Skeletal muscle cell (primary cell): ENCODE measurements at regions not wholly inside any gene's neighbourhood (a gene's known extent, or its start where the extent isn't known, plus 50 kb on each side); places are given as distances from the start of the nearest gene placed in this dataset.

Experiments
- DNase-seq: peaks from one replicate; pipeline ENCODE4 v3.0.0-alpha.2; 2010; ENCODE audit warnings: low read depth
- H3K4me3 ChIP-seq: 2 replicates; pipeline ENCODE4 v1.5.1; 2011; ENCODE audit warnings: low read depth, mild to moderate bottlenecking, control low read depth, low read length, moderate library complexity

DNA sequence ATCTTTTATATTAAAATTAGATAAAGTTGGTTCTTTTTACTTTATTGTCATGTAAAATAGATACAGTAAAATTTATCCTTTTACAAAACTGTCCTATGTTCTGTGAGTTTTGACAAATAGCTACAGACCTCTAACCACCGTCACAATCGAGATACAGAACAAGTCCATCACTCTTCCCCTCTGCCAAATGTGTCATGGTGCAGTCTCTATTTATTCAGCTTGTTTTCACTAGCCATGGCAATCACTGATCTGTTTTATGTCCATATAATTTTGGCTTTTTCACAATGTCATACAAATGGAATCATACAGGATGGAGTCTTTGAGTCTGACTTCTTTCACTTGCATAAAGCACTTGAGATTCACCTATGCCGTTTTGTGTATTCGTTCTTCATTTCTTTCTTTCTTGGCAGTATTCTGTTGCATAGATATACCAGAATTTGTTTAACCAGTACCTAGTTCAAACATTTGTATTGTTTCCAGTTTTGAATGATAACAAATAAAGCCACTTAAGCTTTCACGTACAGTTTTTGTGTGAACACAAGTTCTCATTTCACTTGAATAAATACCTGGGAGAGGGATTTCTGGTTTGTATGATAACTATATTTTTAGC is 273.2 kb upstream of the MPDZ start:
- no peak for DNase-seq
- H3K4me3 ChIP-seq: no peak overlapping the region

DNA sequence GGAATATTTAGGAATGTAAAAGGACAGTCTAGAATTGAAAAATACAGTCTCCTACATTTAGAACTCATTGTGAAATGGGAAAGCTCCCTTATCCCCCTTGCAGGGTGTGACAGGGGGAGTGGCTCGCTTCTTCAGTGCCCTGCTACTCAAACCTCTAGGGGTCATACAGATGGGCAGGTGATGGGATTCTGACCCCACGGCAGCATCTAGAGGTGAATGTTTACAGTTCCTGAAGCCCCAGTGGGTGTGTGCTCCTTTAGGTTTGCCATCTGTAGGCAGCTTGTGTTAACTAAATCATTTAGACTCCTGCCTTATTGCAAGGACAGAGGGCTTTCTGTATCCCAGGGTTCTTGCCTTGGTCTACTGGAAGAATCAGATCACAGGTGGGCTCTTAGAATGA is 271.0 kb upstream of the MPDZ start:
- no peak overlapping the region for H3K4me3 ChIP-seq
- no peak for DNase-seq

DNA sequence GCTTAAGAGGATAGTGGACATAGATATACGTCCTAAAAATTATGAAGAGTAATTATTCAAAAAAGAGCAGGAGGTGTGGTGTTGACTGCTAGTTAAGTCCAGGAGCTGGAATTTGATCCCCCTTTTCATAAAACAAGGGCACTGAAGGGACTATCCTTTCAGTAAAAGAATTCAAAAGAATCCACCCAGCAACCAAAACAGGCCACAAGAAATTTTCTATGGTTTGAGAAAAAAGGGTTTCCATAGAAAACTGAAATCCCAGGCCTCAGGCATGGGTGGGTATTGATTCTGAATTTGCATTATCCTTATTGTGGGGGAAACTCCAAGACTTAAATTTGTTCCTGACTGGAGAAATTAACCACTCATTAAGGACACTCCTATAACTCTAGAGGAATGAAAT is 269.0 kb upstream of the MPDZ start:
- H3K4me3 ChIP-seq: no peak overlapping the region
- no peak for DNase-seq

DNA sequence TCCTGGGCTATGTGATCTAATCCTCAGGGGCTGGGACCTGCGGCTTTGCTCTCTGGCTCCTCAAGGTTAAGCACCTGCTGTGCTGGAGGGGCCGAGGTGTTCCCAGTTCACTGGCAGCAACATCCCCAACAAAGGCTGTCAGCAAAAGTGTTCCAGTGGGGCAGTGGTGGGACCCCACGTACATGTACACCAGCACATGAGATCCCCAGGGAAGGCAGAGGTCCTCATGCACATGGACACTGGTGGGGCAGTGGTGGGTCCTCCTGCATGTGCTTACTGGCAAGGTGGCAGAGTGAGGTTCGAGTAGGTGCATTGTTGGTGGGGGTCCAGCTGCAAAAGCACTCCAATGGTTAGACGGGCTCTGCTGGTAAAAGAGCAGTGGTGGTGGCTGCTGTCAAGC is 255.6 kb upstream of the MPDZ start:
- DNase-seq: no peak

DNA sequence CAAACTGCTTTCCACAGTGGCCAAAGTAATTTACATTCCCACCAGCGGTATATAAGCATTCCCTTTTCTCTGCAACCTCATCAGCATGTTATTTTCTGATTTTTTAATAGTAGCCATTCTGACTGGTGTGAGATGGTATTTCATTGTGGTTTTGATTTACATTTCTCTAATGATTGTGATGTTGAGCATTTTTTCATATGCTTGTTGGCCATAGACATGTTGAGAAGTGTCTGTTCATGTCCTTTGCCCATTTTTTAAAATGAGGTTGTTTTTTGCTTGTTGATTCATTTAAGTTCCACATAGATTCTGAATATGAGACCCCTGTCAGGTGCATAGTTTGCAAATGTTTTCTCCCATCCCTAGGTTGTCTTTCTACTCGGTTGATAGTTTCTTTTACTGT is 254.5 kb upstream of the MPDZ start:
- DNase-seq: no peak
- no peak overlapping the region for H3K4me3 ChIP-seq

More for the DNA sequence above, 255.6 kb upstream of the MPDZ start:
- H3K4me3 ChIP-seq: no peak overlapping the region

DNA sequence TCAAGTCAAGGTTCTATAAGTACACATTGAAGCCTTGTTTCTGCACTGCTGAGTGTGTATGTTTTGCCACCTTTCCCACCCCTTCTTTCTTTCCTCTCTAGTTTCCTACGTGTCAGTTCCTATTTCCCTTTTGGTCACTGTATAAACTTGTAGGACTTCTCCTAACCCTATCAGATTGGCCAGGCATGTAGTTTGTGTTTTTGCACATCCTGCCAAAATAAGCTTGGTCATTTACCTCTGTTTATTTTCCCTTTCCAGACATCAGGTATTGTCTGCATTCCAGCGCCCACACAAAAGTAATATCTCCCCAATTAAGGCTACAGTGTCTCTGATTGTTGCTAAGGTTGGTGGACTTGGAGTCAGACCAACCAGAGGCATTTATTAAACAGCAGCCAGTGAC is 252.9 kb upstream of the MPDZ start:
- H3K4me3 ChIP-seq: no peak overlapping the region
- no peak for DNase-seq

DNA sequence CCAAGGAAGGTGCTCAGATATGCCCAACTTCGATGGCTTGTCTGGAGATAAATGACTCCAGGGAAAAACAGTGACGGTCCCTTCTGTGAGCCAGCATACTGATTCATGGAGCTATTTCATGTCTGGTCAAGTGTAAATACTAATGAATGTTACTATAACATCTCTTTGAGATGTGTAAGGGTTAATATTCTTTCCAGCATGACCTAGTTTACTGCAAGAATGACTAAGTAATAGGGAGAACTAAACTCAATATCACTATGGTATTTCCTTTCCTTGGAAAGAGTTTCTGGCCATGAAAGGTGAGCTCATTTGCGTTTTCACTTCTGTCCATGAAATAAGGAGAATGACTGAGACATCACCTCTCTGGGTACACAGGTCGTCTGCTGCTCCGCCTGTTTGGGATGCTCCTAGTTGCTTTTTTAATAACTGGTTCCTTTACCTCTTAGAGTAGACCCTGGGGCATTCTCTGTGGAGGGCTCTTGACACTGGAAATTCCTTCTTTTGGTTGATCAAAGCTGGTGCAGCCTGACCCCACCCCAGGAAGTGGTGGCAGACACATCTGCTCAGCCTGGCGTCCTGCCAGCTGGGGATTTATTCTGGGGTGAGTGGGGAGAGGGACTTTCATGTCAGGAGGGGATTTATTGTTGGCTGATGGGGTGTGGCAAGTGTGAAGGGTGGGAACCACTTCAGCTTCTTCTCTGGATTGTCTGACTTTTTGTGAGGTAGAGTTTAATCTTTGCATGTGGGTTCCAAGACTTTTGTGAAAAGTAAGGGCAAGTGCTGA is 250.0 kb upstream of the MPDZ start:
- no peak overlapping the region for H3K4me3 ChIP-seq
- DNase-seq: no peak

DNA sequence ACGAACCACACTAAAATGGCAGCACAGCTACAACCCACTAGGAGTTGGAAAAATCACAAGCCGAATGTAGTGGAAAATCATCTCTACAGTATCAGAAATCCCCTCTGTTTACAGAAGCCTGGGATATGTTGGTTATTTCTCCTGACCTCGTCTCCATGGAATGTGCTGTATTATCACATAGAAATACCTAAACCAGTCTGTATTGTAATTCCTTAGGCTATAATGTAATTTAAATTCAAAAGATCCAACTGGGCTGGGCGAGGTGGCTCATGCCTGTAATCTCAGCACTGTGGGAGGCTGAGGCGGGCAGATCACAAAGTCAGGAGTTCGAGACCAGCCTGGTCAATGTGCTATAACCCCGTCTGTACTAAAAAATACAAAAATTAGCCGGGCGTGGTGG is 244.8 kb upstream of the MPDZ start:
- no peak for DNase-seq

DNA sequence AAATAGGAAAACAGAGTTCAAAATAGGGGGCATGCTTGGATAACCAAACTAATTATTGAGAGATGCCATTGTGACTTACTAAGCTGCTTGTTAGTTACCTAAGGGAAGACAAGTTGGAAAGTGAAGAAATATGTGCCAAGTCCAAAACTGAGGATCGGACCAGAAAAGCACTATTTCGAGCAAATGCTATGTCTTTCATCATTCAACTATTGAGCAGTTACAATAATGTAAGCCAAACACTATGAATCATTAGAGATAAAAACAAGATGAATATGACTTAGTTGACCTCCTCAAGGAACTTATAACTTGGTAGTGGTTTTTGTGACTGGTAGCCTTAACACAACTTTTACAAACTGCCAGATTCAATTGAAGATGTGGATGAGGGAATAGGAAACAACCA is 240.6 kb upstream of the MPDZ start:
- DNase-seq: no peak
- no peak overlapping the region for H3K4me3 ChIP-seq

More for the DNA sequence above, 244.8 kb upstream of the MPDZ start:
- H3K4me3 ChIP-seq: no peak overlapping the region

DNA sequence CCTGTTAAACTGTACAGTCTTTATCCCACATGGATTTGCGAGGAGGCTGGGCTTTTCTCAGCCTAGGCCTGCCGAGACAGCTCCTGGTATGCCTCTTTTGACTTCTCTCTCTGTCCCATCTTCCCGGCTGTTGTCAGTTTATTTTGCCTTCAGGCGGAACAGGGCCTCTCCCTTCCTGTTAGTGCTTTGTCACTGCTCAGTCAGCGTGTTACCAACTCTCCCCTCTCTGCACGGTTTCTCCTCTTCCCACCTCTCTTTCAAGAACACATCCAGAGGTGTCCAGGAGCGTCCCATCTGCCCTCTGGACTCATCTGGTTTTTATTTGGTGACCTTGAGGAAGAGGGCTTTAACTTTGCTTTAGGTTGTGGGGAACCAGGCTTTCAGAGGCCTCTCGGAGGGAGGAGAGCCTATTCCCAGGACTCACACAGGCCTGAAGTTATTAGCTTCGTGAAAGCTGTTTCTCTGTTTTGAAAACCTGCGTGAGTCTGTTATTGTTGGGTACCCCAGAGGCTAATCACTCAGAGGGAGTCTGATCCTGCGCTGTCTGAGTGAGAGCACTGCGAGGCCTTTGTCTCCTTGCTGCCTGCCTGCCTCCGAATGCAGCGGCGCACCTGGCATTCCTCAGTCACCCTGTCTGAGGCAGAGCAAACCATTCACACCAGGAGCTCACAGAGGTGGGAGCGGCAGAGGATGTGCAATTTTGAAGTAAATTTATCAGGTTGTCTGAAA is 234.4 kb upstream of the MPDZ start:
- no peak overlapping the region for H3K4me3 ChIP-seq
- no peak for DNase-seq

DNA sequence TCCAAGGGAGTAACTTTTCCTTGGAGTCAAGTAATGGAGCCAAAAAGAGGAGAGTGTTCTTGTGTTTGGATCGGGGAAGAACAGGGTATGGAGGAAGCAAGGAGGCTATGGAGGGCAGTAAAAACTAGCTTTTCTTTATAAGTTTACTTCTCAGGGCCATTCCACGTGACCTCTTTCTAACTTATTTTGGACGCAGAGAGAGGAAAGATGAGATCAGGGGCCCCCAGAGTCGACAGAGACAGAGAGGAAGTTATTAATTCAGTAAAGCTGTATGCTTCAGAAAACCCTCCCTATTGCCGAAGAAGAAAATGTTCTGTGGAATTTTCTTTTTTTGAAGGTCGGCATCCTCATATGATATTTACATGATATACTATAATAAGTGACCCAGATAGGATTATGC is 233.8 kb upstream of the MPDZ start:
- H3K4me3 ChIP-seq: no peak overlapping the region
- no peak for DNase-seq

DNA sequence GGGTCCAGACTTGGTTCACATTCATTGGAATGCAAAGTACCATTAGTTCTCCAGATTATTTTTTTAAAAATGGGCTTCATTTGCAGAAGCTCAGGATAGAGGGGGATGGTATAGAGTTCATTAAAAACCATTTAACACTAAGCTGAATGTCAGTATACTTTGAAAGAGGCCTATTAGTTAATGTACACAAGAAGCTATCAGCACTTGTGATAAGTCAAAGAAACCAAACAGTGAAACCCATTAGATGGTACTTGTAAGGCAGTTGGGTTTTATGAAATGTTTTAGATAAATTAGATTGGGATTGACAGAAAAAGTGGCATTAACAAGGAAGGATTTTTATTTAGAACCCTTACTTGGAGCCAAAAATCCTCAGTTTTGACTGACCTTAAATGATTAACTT is 229.2 kb upstream of the MPDZ start:
- no peak overlapping the region for H3K4me3 ChIP-seq
- DNase-seq: no peak

DNA sequence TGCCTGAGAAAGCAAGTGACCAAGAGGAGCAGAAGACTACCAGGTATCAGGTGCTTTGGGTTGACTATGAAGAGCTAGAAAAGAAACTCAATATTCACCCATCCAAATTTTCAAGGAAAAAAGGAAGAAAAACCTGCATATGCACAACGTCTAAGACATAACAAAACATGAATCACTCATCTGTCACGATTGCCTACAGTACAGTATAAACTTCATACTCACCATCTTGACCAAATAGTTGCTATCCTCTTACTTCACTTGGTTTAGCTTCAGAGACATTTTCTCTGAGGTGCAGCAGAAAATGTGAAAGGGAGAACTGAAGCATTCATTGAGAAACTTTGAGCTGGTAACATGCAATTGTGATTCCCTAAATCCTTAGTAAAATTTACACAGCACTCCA is 228.6 kb upstream of the MPDZ start:
- no peak overlapping the region for H3K4me3 ChIP-seq
- no peak for DNase-seq

DNA sequence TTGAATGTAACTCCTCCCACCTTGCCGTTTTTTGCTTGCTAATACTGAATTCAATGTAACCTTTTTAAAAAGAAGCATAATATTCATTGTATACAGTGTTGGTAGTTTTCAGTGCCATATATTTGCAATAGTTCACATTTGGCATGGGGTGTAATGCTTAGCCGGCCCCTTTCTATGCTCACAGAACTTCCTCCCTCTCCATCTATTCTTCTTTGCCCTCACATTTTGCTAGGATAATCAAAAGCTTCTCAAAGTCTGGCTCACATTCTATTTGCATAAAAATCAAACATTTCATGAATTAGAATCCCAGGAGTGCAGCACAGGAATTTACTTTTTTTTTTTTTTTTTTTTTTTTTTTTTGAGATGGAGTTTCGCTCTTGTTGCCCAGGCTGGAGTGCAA is 226.3 kb upstream of the MPDZ start:
- DNase-seq: no peak
- H3K4me3 ChIP-seq: no peak overlapping the region

DNA sequence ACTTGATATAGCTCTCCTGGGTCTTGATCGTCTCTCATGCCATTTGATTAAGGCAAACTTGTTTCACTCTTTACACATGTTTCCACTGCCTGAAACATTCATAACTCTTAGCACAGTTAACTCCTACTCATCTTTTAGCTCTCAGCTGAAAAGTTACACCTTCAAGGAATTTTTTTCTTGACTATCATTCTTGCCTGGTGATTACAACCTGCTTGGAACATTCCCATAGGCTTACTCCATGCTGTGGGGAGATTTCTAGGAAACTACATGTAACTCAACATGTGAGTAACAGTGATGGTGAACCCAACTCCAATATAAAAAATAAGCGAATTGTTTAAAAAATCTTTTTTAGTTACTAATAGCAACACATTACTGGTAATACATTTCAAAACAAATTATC is 224.1 kb upstream of the MPDZ start:
- H3K4me3 ChIP-seq: no peak overlapping the region
- DNase-seq: no peak

DNA sequence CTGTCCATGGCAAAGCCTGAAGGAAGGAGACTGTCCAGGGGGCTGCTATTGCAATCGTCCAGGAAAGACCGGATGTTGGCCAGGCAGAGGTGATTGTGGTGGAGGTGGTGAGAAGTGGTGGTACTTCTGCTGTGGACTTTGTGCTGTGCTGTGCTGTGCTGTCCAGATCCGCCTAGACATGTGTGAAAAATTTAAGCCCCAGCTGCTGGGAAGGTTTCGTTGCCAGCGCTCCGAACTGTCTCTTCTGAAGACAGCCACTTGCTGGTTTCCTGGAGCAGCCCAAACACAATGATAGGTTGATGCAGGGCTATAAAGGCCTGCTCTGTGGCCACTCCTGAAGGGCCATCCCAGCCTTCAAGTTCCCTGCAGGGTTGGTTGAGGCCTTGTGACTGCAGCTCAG is 223.0 kb upstream of the MPDZ start:
- no peak overlapping the region for H3K4me3 ChIP-seq
- no peak for DNase-seq

DNA sequence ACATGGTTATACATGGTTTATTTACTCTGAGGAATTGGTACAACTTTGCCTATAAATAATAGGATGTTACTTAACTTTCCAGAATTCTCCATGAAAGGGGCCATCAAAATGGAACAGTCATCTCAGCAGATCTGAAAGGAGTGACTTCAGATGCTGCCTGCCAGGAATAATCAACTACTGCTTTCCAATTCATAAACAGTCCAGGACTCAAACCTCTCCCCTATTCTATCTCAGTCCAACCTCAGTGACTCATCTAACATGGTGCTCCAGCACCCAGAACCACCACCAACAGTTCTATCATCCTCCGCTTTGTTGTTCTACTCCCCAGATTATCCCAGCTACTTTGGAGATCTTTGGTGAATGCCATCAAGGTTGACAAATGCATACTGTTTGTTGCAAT is 221.5 kb upstream of the MPDZ start:
- no peak for DNase-seq
- H3K4me3 ChIP-seq: no peak overlapping the region

DNA sequence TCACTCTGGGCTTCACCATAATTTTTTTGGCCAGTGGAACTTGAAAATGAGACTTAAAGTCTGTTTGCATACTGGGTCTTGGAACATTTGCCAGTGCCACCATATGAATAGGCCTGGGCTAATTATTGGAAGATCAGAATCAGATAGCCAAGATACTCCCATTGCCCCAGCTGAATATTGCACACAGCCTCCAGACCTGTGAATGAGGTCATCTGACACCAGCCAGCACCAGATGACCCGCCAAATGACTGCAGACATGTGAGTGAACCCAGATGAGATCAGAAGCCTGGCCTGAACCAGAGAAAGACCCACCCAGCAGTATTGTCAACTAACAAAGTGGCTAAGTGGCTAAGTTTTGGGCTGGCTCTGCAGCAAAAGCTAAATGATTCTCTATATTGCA is 220.5 kb upstream of the MPDZ start:
- no peak for DNase-seq
- no peak overlapping the region for H3K4me3 ChIP-seq

DNA sequence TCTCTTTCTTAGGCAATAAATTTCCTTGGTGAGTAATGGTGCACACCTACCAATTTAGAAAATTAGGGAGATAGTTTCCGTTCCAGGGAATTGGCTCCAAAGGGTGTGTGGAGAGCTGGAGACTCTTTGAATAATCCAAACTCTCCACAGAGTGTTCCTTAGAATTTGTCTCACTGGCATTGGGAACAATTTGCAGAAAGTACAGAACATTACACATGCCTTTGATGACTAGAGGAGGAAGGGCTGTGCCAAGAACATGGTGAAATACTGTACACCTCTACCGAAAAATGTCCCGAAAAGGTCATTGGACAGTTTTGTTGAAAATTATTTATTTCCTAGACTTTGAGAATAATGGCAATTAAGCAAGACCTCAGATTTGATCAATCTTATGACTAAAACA is 214.2 kb upstream of the MPDZ start:
- H3K4me3 ChIP-seq: no peak overlapping the region
- DNase-seq: no peak

DNA sequence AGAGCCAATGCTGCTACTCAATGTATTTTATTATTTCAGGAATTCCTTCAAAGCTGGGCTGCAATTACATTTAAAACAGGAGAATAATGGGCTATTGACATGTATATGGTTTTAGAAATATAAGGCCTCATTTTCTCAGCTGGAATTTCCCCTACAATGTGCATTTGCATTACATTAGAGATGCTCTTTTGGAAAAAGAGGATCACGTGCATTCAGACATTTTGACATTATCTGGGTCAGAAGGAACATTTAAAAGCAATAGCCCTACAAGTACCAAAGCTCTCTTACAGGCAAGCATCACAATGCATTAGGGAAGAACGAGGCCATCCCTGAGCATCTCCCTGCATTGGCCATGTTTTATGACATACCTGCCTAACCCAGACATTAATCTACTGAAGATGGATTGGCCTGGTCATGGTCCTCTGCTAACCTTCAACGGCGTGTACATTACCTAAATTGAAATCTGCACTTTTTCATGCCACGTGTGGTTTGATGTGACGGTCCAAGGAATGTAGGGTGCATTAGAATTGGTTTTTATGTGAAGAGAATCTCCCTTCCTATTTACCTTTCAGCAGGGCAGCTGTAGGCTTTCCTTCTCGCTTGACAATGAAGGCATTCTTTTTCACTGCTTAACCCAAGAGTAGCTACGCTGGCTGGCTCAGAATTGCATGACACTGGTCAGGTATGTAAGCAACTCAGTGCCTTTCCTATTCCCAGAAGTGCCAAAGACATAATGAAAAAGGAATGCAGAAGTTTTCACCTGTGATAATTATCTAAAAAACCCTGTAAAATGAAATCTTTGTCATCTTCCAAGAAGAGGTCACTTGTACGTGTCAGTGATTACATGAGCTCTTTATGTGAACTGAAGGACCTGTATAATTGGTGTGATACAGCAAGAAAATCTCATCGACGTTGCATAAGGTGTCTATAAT is 212.3 kb upstream of the MPDZ start:
- no peak overlapping the region for H3K4me3 ChIP-seq
- DNase-seq: no peak
